GM23248 (cell line): ENCODE measurements at regions not wholly inside any gene's neighbourhood (a gene's known extent, or its start where the extent isn't known, plus 50 kb on each side); places are given as distances from the start of the nearest gene placed in this dataset.

ENCODE experiments used
- EZH2 ChIP-seq: fragments of 200-600 bp; sonication (generic); IDR thresholded peaks from 2 replicates; pipeline ENCODE4 v1.6.1; 2018; ENCODE audit warnings: antibody characterized with exemption, mild to moderate bottlenecking; ENCODE audit not compliant: insufficient read depth, poor library complexity, severe bottlenecking
- EZH2phosphoT487 ChIP-seq: fragments of 200-600 bp; sonication (generic); IDR thresholded peaks from 2 replicates; pipeline ENCODE4 v1.6.1; 2018; ENCODE audit warnings: antibody characterized with exemption, moderate library complexity, mild to moderate bottlenecking, low read depth; ENCODE audit not compliant: insufficient read depth

GRCh38 chr3:159877924-159878323 lies 110.7 kb upstream of the IL12A start:
- TF ChIP-seq EZH2 (no peak), EZH2phosphoT487 (no peak)
